HUDEP-2 (cell line): ENCODE measurements at regions not wholly inside any gene's neighbourhood (a gene's known extent, or its start where the extent isn't known, plus 50 kb on each side); places are given as distances from the start of the nearest gene placed in this dataset.
"Not testable (repeated sequence)": the region's sequence is repeated elsewhere in the genome, so short reads cannot be mapped to it uniquely, and the experiment has no call there.

Experiments used
- DNase-seq, 76 experiments: peaks; one replicate each; lab custom pipeline; 2025; ENCODE audit not compliant: unreplicated experiment in 76 of 76; lab: John Stamatoyannopoulos, UW

- DNase-seq: no peak
Measured at GRCh38 chrX:1767026-1767425, 152.2 kb downstream of the ASMT start.

- DNase-seq: no peak
Measured at GRCh38 chrX:1778817-1779216, 164.0 kb downstream of the ASMT start.

GRCh38 chrX:1779626-1780025 is 164.8 kb downstream of the ASMT start:
- DNase-seq: no peak

- DNase-seq: no peak
Measured at GRCh38 chrX:1781766-1782165, 166.9 kb downstream of the ASMT start.

GRCh38 chrX:1784773-1785172 is 169.9 kb downstream of the ASMT start:
- no peak for DNase-seq

GRCh38 chrX:1788300-1788911 is 173.5 kb downstream of the ASMT start:
- DNase-seq: no peak

GRCh38 chrX:1792636-1793035 is 177.8 kb downstream of the ASMT start:
- DNase-seq: no peak

GRCh38 chrX:1794586-1794985 is 179.7 kb downstream of the ASMT start:
- DNase-seq: no peak

GRCh38 chrX:1802912-1803311 is 188.1 kb downstream of the ASMT start:
- DNase-seq: no peak

- no peak for DNase-seq
Measured at GRCh38 chrX:1803741-1804140, 188.9 kb downstream of the ASMT start.

GRCh38 chrX:1807301-1807731 is 192.5 kb downstream of the ASMT start:
- DNase-seq: no peak

GRCh38 chrX:1809581-1809980 is 194.7 kb downstream of the ASMT start:
- DNase-seq: no peak

- DNase-seq: no peak
Measured at GRCh38 chrX:1813809-1814208, 198.9 kb downstream of the ASMT start.

- DNase-seq: no peak
Measured at GRCh38 chrX:1815456-1816175, 200.8 kb downstream of the ASMT start.

GRCh38 chrX:1816387-1816982 is 201.6 kb downstream of the ASMT start:
- DNase-seq: not testable (repeated sequence)

- no peak for DNase-seq
Measured at GRCh38 chrX:1821846-1822245, 207.0 kb downstream of the ASMT start.

- DNase-seq: no peak
Measured at GRCh38 chrX:1824855-1825254, 210.0 kb downstream of the ASMT start.

GRCh38 chrX:1833656-1834360 is 218.9 kb downstream of the ASMT start:
- DNase-seq: no peak

- DNase-seq: no peak
Measured at GRCh38 chrX:1835056-1835455, 220.2 kb downstream of the ASMT start.

GRCh38 chrX:1836683-1837082 is 221.8 kb downstream of the ASMT start:
- DNase-seq: no peak

- DNase-seq: no peak
Measured at GRCh38 chrX:1841746-1842145, 226.9 kb downstream of the ASMT start.
